ENCODE measurements at regions not wholly inside any gene's neighbourhood (a gene's known extent, or its start where the extent isn't known, plus 50 kb on each side); places are given as distances from the start of the nearest gene placed in this dataset.

- DNase-seq: no peak
Measured at GRCh38 chr7:32169228-32169627, 99.0 kb upstream of the PDE1C start.

- DNase-seq: no peak
Measured at GRCh38 chr7:32167815-32168214, 97.6 kb upstream of the PDE1C start.

DNA sequence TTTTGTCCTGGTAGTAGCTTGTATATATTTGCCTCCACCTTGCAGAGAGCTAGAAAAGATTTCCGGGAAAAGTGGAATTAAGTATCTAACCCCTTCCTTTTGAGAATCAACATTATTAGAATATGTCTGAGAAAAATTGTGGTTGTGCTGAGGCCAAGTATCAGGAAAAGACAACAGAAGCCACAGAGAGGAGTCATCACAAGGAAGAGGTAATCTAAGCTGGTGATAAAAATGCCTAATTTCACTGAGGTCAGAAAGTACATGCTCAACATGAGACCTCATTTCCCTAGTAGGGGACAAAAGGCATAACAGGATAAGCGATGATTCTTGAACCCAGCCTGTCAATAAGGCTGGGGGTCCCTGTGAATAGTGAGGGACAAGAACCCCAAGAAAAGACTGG, 97.0 kb upstream of the PDE1C start:
- no peak for DNase-seq

DNA sequence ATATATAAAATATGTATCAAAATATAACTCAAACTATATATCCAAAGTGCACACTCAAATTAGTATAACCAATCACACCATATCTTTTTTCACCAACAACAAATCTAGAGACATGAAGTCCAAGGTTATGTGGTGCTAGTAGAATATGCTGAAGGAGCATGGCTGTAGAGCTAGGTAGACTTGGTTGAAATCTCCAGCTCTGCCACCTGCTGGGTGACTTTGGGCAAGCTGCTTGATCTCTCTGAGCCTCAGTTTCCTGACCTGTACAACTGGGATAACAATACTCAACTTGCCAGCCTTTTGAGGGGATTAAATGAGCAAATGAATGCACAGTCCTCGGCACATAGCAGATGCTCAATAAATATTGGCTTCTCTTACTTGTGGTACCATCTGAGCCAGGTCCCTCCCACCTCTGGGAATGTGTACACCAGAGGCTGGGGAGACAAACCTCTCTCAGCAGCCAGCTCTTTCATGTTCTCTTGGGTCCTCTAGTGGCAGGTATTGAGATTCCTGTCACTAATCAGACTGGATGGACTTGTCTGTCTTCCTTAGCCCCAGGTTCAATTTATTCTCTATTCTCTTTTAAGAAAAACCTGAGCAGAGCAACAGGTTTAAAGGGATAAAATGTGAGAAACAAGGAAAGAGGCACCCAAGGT, 94.3 kb upstream of the PDE1C start:
- DNase-seq: peak; percentile 2

DNA sequence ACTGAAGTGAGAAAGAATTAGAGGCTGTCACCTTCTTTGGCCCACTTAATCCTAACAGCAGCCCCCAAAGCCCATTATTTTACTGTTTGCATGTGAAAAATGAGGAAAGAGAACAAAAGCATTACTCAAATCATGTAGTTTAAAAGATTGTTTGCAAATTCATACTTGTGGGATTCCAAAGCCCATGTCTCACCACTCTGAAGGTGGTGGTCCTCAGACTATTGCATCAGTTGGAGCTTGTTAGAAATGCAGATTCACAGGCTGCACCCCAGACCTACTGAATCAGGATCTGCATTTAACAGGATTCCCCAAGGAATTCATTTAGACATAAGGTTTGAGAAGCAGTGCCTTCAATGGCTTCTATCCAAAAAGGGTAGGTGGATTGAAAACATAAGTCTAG, 93.7 kb upstream of the PDE1C start:
- no peak for DNase-seq

DNA sequence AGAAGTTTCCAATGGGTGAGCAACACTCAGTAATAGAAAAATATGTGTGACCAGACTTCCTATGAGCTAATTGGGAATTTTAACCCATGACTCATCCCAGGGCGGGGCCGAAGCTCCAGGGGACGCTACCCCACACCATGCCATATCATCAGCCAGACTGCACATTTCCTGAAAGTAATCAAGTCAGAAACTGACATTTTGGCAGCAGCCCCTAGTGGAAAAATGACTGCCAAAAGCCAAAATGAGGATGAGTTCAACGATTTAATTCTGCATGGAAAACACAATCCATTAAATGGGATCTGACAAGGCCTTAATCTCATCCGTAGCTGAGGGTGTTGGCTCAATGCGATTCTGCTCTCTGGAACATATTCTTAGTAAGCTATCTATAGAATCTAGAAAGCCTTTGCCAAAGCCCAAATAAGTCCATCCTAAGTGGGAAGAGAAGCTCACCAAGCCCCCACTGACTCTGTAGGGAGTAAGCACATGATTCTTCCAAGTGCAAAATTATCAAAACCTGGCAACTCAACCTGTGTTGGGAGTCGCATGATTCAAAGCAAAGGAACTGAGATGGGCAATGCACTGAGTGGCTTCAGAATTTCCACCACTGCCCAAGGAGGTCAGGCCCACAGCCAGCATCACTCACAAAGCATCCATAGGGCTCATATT, 93.1 kb upstream of the PDE1C start:
- no peak for DNase-seq

- no peak for DNase-seq
Measured at GRCh38 chr7:32161708-32162107, 91.5 kb upstream of the PDE1C start.

DNA sequence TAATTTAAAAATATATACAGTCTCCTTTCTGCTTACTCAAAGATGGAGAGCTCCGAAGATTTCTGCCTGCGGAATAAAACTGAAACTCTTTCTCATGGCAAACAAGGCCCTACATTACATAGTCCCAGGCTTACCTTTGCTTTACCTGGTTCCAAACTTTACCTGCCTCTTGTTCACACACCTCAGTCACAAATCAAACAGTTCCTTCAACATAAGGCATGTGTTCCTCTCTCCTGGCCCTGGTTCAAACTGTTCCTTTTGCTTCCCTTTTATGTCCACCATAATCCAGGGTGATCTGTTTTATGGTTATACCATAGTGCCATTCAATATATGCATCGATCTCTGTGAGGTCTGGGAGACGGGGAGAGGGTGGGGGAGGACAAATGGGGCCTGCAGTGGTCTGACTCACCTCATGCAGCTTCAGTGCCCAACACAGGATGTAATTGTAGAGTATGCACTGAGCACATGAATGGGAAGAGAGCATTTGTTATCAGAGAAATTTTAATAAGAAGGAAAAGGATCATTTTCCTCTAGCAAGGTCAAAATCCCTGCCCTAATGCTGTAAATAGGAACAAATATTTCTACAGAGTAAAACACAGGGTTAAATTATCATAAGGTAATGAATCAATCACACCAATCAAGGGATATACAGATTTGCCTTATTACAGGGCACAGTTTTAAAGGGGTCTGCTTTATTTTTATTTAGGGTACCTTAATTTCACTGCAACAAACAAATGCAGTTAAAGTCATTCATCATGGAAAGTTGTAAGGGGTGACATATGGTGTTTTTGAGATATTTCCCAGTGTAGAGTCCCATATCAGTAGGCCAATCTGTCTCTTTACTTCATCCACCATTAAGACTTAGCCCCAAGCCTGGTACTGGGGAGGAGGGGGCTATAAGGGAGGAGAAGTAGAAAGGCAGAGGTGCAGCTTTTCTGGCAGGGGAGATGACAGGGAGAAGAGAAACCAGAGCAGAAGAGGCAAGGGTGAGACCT, 88.8 kb upstream of the PDE1C start:
- DNase-seq: no peak

DNA sequence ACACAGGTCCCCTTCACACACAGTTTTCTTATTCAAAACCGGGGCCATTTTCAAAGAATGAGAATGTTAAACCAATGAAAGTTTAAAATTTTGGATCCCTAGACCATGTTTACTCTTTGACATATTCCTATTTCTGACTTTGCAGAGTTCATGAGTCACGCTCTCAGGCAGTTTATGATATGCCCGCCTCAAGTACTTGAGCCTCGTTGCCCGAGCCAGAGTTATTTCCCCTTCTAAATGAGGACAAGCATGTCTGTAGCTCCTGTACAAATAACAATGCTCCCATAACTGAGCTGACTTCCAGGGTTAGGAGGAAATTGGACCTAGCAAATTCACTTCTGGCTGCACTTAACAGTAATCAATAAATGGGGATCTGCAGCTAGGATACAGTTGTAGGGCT, 87.9 kb upstream of the PDE1C start:
- DNase-seq: no peak

DNA sequence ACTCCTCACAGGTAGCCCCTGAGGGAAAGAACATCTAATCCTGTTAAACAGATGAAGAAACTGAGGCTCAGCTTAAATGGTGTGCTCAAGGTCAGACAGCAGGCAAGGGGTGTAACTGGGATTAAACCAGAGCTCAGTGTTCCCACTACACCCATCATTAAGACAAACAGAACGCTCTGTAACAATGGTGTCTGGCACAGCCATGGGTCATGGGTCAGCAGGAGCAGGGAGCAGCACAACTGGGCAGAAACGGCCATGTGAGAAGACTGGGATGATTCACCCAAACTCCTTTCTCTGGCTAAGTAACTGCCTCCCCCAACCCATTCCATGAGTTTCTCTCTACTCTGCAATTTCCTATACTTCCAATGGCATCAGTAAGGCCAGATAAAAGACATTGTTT, 85.5 kb upstream of the PDE1C start:
- DNase-seq: no peak

GRCh38 chr7:32154797-32155196, 84.6 kb upstream of the PDE1C start:
- no peak for DNase-seq

DNA sequence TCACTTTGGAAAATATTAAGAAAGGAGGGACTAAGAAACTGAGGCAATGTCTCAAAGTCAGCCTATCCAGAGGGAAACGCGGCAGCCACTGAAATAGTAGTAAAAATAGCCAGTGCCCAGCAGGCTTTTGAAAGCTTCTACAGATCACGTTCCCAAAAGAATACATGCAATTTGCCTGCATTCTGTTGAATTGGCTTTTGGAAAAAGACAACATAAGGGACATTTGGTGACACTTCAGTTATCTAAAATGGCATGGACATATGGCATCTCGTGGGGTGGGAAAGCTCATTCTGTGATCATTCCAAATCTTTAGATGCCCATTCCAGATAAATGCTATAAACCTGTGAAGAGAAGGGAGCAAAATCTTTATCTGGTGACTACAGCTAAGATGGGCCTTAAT, 82.8 kb upstream of the PDE1C start:
- no peak for DNase-seq

- DNase-seq: no peak
Measured at GRCh38 chr7:32152576-32152975, 82.4 kb upstream of the PDE1C start.

DNA sequence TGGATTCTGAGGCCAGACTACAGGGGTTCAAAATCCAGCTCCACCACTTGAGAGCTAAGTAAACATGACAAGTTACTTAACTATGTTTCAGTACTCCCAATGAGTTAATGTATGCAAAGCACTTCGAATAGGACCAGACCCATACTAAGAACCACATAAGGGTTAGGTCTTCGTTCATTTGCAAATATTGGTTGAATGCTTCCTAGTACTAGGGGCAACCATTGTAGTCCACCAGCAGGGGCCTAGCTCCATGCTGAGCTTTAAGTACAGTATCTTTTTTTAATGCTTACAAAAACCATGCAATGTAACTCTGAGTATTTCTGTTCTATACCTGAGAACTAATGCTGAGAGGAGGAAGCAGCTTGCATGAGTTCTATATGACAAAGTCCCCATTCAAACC, 80.4 kb upstream of the PDE1C start:
- no peak for DNase-seq

GRCh38 chr7:32150039-32150438, 79.8 kb upstream of the PDE1C start:
- no peak for DNase-seq

DNA sequence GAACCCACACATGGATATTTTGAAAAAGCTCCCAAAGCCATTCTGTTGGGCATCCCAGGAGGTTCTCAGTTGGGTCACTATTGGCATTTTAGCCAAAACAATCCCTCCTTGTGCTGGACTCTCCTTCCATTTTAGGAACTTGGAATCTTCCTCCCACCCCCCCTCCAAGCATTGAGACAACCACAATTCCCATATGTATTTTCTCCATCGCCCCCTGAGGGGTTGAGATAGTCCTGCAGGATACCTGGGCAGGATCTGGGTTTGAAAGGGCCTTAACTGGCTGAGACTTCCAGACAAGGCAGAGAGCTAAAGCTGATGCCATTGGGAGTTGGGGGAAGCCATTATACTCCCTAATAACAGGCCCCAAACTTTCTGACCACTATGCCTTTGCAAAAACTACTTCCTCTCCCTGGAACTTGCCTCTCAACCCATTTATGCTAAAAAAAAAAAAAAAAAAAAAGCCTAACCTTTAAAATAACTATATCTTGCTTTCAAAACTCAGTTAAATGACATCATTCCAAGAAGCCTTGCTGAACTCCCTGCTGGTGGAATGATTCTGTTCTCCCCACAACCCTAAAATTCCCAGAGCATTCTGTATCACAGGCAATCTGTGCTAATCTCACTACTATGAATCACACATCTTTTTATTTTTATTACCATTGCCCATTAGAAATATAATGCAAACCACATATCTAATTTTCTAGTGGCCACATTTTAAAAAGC, 77.5 kb upstream of the PDE1C start:
- no peak for DNase-seq

GRCh38 chr7:32145911-32146310, 75.7 kb upstream of the PDE1C start:
- no peak for DNase-seq

- no peak for DNase-seq
Measured at GRCh38 chr7:32144676-32145075, 74.5 kb upstream of the PDE1C start.

GRCh38 chr7:32143301-32143700, 73.1 kb upstream of the PDE1C start:
- no peak for DNase-seq

- no peak for DNase-seq
Measured at GRCh38 chr7:32142649-32143048, 72.4 kb upstream of the PDE1C start.

GRCh38 chr7:32140210-32140939, 70.2 kb upstream of the PDE1C start:
- no peak for DNase-seq

- no peak for DNase-seq
Measured at GRCh38 chr7:32137059-32137458, 66.9 kb upstream of the PDE1C start.

Measured in NCI-H510A (cell line).